AG10803 (cell line): ENCODE measurements at regions not wholly inside any gene's neighbourhood (a gene's known extent, or its start where the extent isn't known, plus 50 kb on each side); places are given as distances from the start of the nearest gene placed in this dataset.

Experiments
- DNase-seq: peaks from one replicate; pipeline ENCODE4 v3.0.0; 2010; ENCODE audit warnings: low read depth
- H3K4me3 ChIP-seq: 2 replicates; pipeline ENCODE4 v1.5.1; 2011; ENCODE audit warnings: mild to moderate bottlenecking, low read length, control low read depth
- TF ChIP-seq, protein P1 (sequence below): conservative IDR thresholded peaks from 2 replicates; pipeline ENCODE4 v1.5.1; 2011; ENCODE audit warnings: mild to moderate bottlenecking, low read length, control low read depth, inconsistent platforms

DNA sequence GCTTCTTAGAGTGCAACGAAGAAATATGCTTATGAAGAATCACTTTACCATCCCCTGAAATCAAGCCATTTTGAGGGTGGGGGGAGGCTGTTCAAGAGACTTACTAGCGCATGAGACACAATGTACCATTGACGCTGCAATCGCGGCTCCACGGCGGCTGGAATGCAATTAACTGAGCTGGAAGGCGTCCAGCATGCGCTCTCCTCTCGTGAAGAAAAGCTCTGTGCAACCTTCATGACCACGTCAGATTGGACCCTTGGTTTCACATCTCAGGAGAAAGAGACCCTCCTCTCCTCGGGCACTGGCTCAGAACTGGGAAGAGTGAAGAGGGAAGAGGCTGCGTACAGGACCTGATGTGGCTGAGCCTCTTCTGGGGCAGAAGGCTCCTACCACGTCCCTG is 138.5 kb upstream of the IRX2 start:
- TF ChIP-seq, protein P1, sequence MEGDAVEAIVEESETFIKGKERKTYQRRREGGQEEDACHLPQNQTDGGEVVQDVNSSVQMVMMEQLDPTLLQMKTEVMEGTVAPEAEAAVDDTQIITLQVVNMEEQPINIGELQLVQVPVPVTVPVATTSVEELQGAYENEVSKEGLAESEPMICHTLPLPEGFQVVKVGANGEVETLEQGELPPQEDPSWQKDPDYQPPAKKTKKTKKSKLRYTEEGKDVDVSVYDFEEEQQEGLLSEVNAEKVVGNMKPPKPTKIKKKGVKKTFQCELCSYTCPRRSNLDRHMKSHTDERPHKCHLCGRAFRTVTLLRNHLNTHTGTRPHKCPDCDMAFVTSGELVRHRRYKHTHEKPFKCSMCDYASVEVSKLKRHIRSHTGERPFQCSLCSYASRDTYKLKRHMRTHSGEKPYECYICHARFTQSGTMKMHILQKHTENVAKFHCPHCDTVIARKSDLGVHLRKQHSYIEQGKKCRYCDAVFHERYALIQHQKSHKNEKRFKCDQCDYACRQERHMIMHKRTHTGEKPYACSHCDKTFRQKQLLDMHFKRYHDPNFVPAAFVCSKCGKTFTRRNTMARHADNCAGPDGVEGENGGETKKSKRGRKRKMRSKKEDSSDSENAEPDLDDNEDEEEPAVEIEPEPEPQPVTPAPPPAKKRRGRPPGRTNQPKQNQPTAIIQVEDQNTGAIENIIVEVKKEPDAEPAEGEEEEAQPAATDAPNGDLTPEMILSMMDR = no peak
- no peak for DNase-seq
- H3K4me3 ChIP-seq = no peak overlapping the region

DNA sequence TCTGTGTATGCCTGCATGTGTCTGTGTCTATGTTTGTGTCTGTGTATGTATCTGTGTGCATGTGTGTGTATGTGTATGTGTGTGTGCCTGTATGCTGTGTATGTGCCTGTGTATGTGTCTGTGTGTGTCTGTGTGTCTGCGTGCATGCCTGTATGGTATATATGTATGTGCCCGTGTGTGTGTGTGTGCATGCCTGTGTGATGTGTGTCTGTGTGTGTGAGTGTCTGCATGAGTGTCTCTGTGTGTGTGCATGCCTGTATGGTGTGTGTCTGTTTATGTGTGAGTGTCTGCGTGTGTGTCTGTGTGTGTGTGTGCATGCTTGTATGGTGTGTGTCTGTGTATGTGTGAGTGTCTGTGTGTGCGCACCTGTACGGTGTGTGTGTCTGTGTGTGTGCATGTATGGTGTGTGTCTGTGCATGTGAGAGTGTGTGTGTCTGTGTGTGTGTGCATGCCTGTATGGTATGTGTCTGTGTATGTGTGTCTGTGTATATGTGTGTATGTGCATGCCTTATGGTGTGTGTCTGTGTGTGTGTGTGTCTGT is 137.1 kb upstream of the IRX2 start:
- H3K4me3 ChIP-seq = no peak overlapping the region
- TF ChIP-seq, protein P1 = no peak
- no peak for DNase-seq

DNA sequence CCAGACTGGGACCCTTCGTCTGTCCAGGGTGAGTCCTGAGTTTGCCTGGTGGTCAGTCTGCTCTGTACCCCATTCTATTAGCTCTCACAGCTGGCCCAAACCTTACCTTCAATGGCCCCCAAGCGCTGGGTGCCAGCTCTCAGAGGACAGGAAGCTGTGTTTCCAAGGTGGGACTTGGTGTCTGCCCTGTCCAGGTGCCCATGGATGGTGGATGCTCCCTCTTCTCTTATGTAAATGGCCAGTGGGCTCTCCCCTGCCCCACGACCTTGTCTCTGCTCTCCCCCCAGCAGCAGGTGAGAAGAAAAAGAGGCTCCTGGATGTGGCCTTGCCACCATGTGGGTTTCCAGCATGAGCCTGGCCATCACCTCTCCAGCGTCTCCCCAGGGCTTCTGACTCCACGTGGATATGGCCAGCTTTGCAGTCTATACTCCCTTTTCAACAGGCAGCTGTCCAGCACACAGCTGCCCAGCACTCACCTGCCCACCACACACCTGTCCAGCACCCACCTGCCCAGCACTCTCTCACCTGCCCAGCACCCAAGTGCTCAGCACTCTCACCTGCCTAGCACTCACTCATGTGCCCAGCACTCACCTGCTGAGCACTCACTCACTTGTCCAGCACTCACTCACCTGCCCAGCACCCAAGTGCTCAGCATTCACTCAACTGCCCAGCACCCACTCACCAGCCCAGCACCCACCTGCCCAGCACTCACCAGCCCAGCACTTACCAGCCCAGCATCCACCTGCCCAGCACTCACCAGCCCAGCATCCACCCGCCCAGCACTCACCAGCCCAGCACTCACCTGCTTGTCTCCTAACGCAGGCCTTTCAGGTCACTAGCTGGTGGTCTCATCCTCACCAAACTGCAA is 136.2 kb upstream of the IRX2 start:
- TF ChIP-seq, protein P1 = no peak
- no peak overlapping the region for H3K4me3 ChIP-seq
- no peak for DNase-seq

DNA sequence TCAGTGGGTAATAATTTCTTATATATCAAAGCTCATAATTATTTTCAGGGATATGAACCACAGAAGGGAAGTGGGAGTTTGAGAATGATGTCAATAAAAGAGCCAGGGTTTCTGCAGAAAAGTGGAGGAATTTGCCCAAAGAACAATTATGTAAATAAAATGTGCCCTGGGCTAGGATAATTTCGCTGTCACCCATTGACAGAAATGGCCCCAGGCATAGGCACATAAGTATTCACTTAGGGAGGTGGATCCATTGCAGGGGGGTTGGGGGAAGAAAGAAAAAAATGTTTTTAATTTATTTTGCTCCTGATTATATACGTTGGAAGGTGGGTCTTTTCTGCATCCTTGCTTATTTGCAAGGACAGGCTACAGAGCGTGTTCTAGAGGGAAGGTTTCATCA is 135.1 kb upstream of the IRX2 start:
- no peak overlapping the region for H3K4me3 ChIP-seq
- TF ChIP-seq, protein P1 = no peak
- DNase-seq = no peak

DNA sequence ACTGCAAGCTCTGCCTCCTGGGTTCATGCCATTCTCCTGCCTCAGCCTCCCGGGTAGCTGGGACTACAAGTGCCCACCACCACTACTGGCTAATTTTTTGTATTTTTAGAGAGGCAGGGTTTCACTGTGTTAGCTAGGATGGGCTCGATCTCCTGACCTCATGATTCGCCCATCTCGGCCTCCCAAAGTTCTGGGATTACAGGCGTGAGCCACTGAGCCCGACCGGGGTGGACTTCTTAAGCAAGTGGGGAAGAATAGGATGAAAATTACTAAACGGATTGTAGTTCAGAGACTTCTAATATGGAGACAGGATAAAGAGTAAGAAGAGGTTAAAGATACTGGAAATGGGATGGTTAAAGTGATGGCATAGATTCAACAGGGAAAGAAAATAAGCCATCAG is 132.3 kb upstream of the IRX2 start:
- no peak for DNase-seq
- TF ChIP-seq, protein P1 = no peak
- H3K4me3 ChIP-seq = no peak overlapping the region

DNA sequence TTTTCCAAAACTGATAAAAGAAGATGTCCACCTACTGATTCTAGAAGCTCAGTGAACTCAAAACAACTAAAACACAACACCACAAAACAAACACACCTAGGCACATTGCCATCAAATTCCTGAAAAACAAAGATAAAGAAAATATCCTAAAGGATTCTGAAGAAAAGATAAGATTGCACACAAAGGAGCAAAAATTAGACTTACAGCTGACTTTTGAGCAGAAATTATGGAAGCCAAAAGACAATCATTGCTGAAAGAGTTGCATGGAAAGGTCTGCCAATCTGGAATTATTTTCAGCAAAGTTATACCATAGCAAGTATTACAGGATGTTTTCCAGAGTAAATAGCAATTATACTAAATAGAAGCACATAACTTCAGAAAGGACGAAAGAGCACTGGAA is 128.2 kb upstream of the IRX2 start:
- DNase-seq = no peak
- no peak overlapping the region for H3K4me3 ChIP-seq
- TF ChIP-seq, protein P1 = no peak

DNA sequence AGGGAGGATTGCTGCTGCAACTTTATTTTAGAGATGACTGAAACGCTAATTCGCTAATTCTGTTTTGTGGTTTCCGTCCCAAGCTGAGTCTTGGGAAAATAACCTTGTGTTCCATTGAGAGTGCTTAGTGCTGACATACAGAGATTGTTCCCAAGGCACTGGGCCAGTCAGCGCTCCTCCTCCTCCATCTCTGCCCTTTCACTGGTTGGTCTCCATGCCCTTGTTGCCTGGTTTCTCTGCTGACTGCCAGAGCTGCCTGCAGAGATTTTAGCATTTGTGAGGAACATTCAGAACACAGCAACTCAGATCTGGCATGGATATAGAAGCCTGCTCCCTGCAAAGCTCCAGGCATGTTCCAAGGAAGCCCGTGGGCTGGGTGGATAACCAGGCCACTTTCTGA is 126.0 kb upstream of the IRX2 start:
- TF ChIP-seq, protein P1 = no peak
- H3K4me3 ChIP-seq = no peak overlapping the region
- no peak for DNase-seq
